OCI-LY7 (cell line): ENCODE measurements at regions not wholly inside any gene's neighbourhood (a gene's known extent, or its start where the extent isn't known, plus 50 kb on each side); places are given as distances from the start of the nearest gene placed in this dataset.

Experiments
- EZH2phosphoT487 ChIP-seq: fragments of 200-600 bp; sonication (generic); IDR thresholded peaks from 2 replicates; pipeline ENCODE4 v1.6.1; 2018; ENCODE audit warnings: low read depth, borderline replicate concordance, mild to moderate bottlenecking, mixed run types, antibody characterized with exemption, low read length, moderate library complexity, mixed read lengths
- TF ChIP-seq, protein P1 (sequence below): fragments of 200-600 bp; sonication (generic); conservative IDR thresholded peaks from 2 replicates; pipeline ENCODE4 v1.5.1; 2014; ENCODE audit warnings: mild to moderate bottlenecking, antibody characterized with exemption, low read length, moderate library complexity, mixed read lengths

DNA sequence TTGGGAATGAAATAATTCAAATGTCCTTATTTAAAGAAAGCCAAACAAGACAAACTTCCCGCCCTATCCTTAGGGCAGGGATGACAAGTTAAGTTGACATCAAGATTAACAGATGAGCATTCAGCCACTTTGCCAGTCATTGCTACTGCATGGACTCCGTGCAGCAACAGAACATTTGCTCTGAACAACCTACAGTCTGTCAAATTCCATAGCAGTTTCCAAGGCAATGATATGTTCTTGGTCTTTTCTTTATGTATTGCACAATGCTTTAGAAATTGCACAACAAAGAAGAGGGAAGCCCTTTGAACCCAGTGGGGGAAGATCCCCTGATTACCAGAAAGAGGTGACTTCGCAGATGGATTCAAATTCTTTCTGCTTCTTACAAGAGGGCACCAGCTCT, 269.8 kb downstream of the BCAT1 start:
- TF ChIP-seq, protein P1, sequence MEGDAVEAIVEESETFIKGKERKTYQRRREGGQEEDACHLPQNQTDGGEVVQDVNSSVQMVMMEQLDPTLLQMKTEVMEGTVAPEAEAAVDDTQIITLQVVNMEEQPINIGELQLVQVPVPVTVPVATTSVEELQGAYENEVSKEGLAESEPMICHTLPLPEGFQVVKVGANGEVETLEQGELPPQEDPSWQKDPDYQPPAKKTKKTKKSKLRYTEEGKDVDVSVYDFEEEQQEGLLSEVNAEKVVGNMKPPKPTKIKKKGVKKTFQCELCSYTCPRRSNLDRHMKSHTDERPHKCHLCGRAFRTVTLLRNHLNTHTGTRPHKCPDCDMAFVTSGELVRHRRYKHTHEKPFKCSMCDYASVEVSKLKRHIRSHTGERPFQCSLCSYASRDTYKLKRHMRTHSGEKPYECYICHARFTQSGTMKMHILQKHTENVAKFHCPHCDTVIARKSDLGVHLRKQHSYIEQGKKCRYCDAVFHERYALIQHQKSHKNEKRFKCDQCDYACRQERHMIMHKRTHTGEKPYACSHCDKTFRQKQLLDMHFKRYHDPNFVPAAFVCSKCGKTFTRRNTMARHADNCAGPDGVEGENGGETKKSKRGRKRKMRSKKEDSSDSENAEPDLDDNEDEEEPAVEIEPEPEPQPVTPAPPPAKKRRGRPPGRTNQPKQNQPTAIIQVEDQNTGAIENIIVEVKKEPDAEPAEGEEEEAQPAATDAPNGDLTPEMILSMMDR, result no peak
- no peak for TF ChIP-seq EZH2phosphoT487
